ENCODE measurements at regions not wholly inside any gene's neighbourhood (a gene's known extent, or its start where the extent isn't known, plus 50 kb on each side); places are given as distances from the start of the nearest gene placed in this dataset.
"Not testable (repeated sequence)": the region's sequence is repeated elsewhere in the genome, so short reads cannot be mapped to it uniquely, and the experiment has no call there.

GRCh38 chr15:55108858-55109518 is 87.8 kb downstream of the RSL24D1 start:
- no peak overlapping the region for H3K27ac ChIP-seq
- TF ChIP-seq CTCF (IDR thresholded peaks at IDR 0.05) (peak; percentile 95), ZFX (IDR thresholded peaks at IDR 0.05; ENCODE audit: borderline replicate concordance) (no peak)

GRCh38 chr15:55108448-55108847 is 88.3 kb downstream of the RSL24D1 start:
- H3K27ac ChIP-seq: no peak overlapping the region
- TF ChIP-seq ZFX (IDR thresholded peaks at IDR 0.05; ENCODE audit: borderline replicate concordance): no peak
- TF ChIP-seq CTCF (IDR thresholded peaks at IDR 0.05): no peak

GRCh38 chr15:55106155-55106554 is 90.6 kb downstream of the RSL24D1 start:
- H3K27ac ChIP-seq: no peak overlapping the region
- TF ChIP-seq ZFX (IDR thresholded peaks at IDR 0.05; ENCODE audit: borderline replicate concordance) (no peak), CTCF (IDR thresholded peaks at IDR 0.05) (no peak)

GRCh38 chr15:55094136-55094535 is 102.6 kb downstream of the RSL24D1 start:
- H3K27ac ChIP-seq: no peak overlapping the region
- TF ChIP-seq ZFX (IDR thresholded peaks at IDR 0.05; ENCODE audit: borderline replicate concordance): no peak
- TF ChIP-seq CTCF (IDR thresholded peaks at IDR 0.05): no peak

- no peak overlapping the region for H3K27ac ChIP-seq
- TF ChIP-seq CTCF (IDR thresholded peaks at IDR 0.05) (no peak), ZFX (IDR thresholded peaks at IDR 0.05; ENCODE audit: borderline replicate concordance) (no peak)
These were observed 108.5 kb downstream of the RSL24D1 start for GRCh38 chr15:55088207-55088606.

GRCh38 chr15:55084673-55085072 is 112.1 kb downstream of the RSL24D1 start:
- no peak for TF ChIP-seq ZFX (IDR thresholded peaks at IDR 0.05; ENCODE audit: borderline replicate concordance)
- TF ChIP-seq CTCF (IDR thresholded peaks at IDR 0.05): no peak
- no peak overlapping the region for H3K27ac ChIP-seq

GRCh38 chr15:55084216-55084615 is 112.5 kb downstream of the RSL24D1 start:
- TF ChIP-seq ZFX (IDR thresholded peaks at IDR 0.05; ENCODE audit: borderline replicate concordance) (no peak), CTCF (IDR thresholded peaks at IDR 0.05) (no peak)

GRCh38 chr15:55077052-55077451 is 119.7 kb downstream of the RSL24D1 start:
- not testable (repeated sequence) for H3K27ac ChIP-seq

More at GRCh38 chr15:55084216-55084615, 112.5 kb downstream of the RSL24D1 start:
- H3K27ac ChIP-seq: no peak overlapping the region
